Neural cell (in vitro differentiated cells): ENCODE measurements at regions not wholly inside any gene's neighbourhood (a gene's known extent, or its start where the extent isn't known, plus 50 kb on each side); places are given as distances from the start of the nearest gene placed in this dataset.

Experiments
- H2AFZ ChIP-seq: fragments of 200-600, 300-800 bp; sonication (generic), shearing (Covaris generic); 2 replicates; pipeline ENCODE4 v1.6.0; 2014; ENCODE audit warnings: low read depth, mild to moderate bottlenecking, antibody characterized with exemption, low read length, moderate library complexity
- H3F3A ChIP-seq: fragments of 200-600 bp; shearing (Covaris generic); 2 replicates; pipeline ENCODE4 v1.6.1; 2016; ENCODE audit warnings: mild to moderate bottlenecking, moderate library complexity, mixed read lengths, antibody characterized with exemption, low read length; ENCODE audit not compliant: insufficient read depth, poor library complexity, severe bottlenecking
- H3K27ac ChIP-seq: fragments of 200-600, 300-800 bp; sonication (generic), shearing (Covaris generic); 2 replicates; pipeline ENCODE4 v1.5.1; 2014; ENCODE audit warnings: mild to moderate bottlenecking, low read length, moderate library complexity
- H3K27me3 ChIP-seq: fragments of 300-800, 200-600 bp; sonication (generic), shearing (Covaris generic); 2 replicates; pipeline ENCODE4 v1.6.0; 2014; ENCODE audit warnings: mild to moderate bottlenecking, low read depth, low read length, moderate library complexity; ENCODE audit not compliant: insufficient read depth
- H3K36me3 ChIP-seq: fragments of 300-800, 200-600 bp; sonication (generic), shearing (Covaris generic); 2 replicates; pipeline ENCODE4 v1.5.1; 2014; ENCODE audit warnings: mild to moderate bottlenecking, antibody characterized with exemption, low read length, moderate library complexity; ENCODE audit not compliant: insufficient read depth
- H3K4me2 ChIP-seq: fragments of 300-800, 200-600 bp; sonication (generic), shearing (Covaris generic); 2 replicates; pipeline ENCODE4 v1.6.0; 2014; ENCODE audit warnings: mild to moderate bottlenecking, low read length
- H3K4me3 ChIP-seq: fragments of 300-800, 200-600 bp; sonication (generic), shearing (Covaris generic); 2 replicates; pipeline ENCODE4 v1.5.1; 2014; ENCODE audit warnings: mild to moderate bottlenecking, low read length, moderate library complexity
- H3K79me2 ChIP-seq: fragments of 200-600 bp; shearing (Covaris generic); replicated peaks from 2 replicates; pipeline ENCODE4 v1.6.0; 2014; ENCODE audit warnings: mild to moderate bottlenecking, low read length, moderate library complexity; ENCODE audit not compliant: insufficient read depth
- H3K9ac ChIP-seq: fragments of 300-800, 200-600 bp; sonication (generic), shearing (Covaris generic); 2 replicates; pipeline ENCODE4 v1.6.1; 2016; ENCODE audit warnings: mild to moderate bottlenecking, low read length, mixed read lengths
- H3K9me2 ChIP-seq: fragments of 200-600 bp; shearing (Covaris generic); 2 replicates; pipeline ENCODE4 v1.6.1; 2016; ENCODE audit warnings: mild to moderate bottlenecking, low read length, mixed read lengths; ENCODE audit not compliant: insufficient read depth
- H3K9me3 ChIP-seq: fragments of 200-600, 300-800 bp; sonication (generic), shearing (Covaris generic); 2 replicates; pipeline ENCODE4 v1.6.1; 2016; ENCODE audit warnings: mild to moderate bottlenecking, mixed run types, low read length, moderate library complexity, mixed read lengths
- H4K20me1 ChIP-seq: fragments of 200-600 bp; shearing (Covaris generic); 2 replicates; pipeline ENCODE4 v1.6.1; 2016; ENCODE audit warnings: mild to moderate bottlenecking, mixed run types; ENCODE audit not compliant: insufficient read depth
- CTCF ChIP-seq: fragments of 450-650 bp; IDR thresholded peaks from 2 replicates; pipeline ENCODE4 v1.5.1; 2014; ENCODE audit warnings: antibody characterized with exemption, mild to moderate bottlenecking, moderate library complexity; ENCODE audit not compliant: poor library complexity, severe bottlenecking
- EP300 ChIP-seq: fragments of 450-650 bp; conservative IDR thresholded peaks from 2 replicates; pipeline ENCODE4 v1.6.1; 2014; ENCODE audit warnings: antibody characterized with exemption, mild to moderate bottlenecking, moderate library complexity; ENCODE audit not compliant: poor library complexity, severe bottlenecking
- EZH2 ChIP-seq: fragments of 200-600, 300-800 bp; shearing (Covaris generic), sonication (generic); IDR thresholded peaks from 2 replicates; pipeline ENCODE4 v1.6.1; 2014; ENCODE audit warnings: antibody characterized with exemption, low read length, borderline replicate concordance, mild to moderate bottlenecking; ENCODE audit not compliant: insufficient read depth, poor library complexity, severe bottlenecking
- MXI1 ChIP-seq: fragments of 450-650 bp; conservative IDR thresholded peaks from 2 replicates; pipeline ENCODE4 v1.6.1; 2014; ENCODE audit warnings: antibody characterized with exemption, mild to moderate bottlenecking; ENCODE audit not compliant: poor library complexity, severe bottlenecking
- RAD21 ChIP-seq: fragments of 450-650 bp; conservative IDR thresholded peaks from 2 replicates; pipeline ENCODE4 v1.6.1; 2014; ENCODE audit warnings: antibody characterized with exemption, mild to moderate bottlenecking, moderate library complexity
- REST ChIP-seq: IDR thresholded peaks from 2 replicates; pipeline ENCODE4 v1.6.1; 2012; ENCODE audit warnings: borderline replicate concordance
- SMC3 ChIP-seq: fragments of 450-650 bp; conservative IDR thresholded peaks from 2 replicates; pipeline ENCODE4 v1.6.1; 2014; ENCODE audit warnings: antibody characterized with exemption, mild to moderate bottlenecking, moderate library complexity; ENCODE audit not compliant: poor library complexity
- TAF1 ChIP-seq: IDR thresholded peaks from 2 replicates; pipeline ENCODE4 v1.6.1; 2012; ENCODE audit warnings: low read depth

GRCh38 chr19:20472854-20473253 is 92.7 kb downstream of the ZNF737 start:
- Histone ChIP-seq H2AFZ (no peak overlapping the region), H3K4me3 (no peak overlapping the region), H3F3A (no peaks in the 10 kb centered on the region), H3K9ac (no peak overlapping the region), H3K4me2 (no peak overlapping the region), H3K9me3 (no peaks in the 10 kb centered on the region), H3K36me3 (no peaks in the 10 kb centered on the region), H3K9me2 (no peaks in the 10 kb centered on the region), H3K79me2 (no peaks in the 10 kb centered on the region), H3K27me3 (no peaks in the 10 kb centered on the region), H4K20me1 (no peaks in the 10 kb centered on the region), H3K27ac (no peak overlapping the region)
- no peak for TF ChIP-seq MXI1
- no peak for TF ChIP-seq CTCF
- no peak for TF ChIP-seq RAD21
- no peak for TF ChIP-seq EZH2
- no peak for TF ChIP-seq REST
- no peak for TF ChIP-seq TAF1

DNA sequence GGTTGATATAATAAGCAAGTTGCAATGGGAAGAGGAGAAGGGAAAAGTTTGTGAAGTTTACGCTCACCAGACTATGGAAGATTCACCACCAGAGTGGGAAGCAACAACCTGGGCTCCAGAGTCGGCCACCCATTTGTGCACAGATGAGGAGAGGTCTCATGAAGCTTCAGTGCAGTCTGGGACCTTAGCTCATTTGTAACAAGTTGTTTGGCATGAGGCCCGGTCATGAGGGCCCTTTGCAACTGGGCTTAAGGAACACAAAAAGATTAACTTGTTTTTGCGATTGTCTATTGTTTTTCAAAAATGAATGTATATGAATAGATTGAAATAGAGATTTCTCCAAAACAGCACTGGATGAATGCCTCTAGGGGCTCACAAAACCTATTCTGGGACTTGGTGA is 94.2 kb downstream of the ZNF737 start:
- Histone ChIP-seq H3K27ac (no peak overlapping the region), H3K79me2 (no peaks in the 10 kb centered on the region), H3K36me3 (no peaks in the 10 kb centered on the region), H3K9ac (no peak overlapping the region), H3K27me3 (no peaks in the 10 kb centered on the region), H3K4me2 (no peak overlapping the region), H3K9me2 (no peaks in the 10 kb centered on the region), H3K4me3 (no peak overlapping the region), H3K9me3 (no peaks in the 10 kb centered on the region), H2AFZ (no peak overlapping the region), H3F3A (no peaks in the 10 kb centered on the region), H4K20me1 (no peaks in the 10 kb centered on the region)
- TF ChIP-seq CTCF (no peak), SMC3 (no peak), EP300 (no peak), EZH2 (no peak), TAF1 (no peak)
